Endothelial cell (in vitro differentiated cells): ENCODE measurements at regions not wholly inside any gene's neighbourhood (a gene's known extent, or its start where the extent isn't known, plus 50 kb on each side); places are given as distances from the start of the nearest gene placed in this dataset.

Experiments
- DNase-seq: peaks from one replicate; pipeline ENCODE4 v3.0.0; 2021; ENCODE audit warnings: low spot score
- H3K27ac Mint-ChIP-seq: one replicate; pipeline ENCODE4 v1.8.0; 2021; ENCODE audit warnings: mixed read lengths, inconsistent platforms; ENCODE audit not compliant: unreplicated experiment
- H3K27me3 Mint-ChIP-seq: one replicate; pipeline ENCODE4 v1.8.0; 2021; ENCODE audit warnings: mild to moderate bottlenecking, moderate library complexity, mixed read lengths, inconsistent platforms; ENCODE audit not compliant: unreplicated experiment
- H3K36me3 Mint-ChIP-seq: one replicate; pipeline ENCODE4 v1.8.0; 2021; ENCODE audit warnings: mild to moderate bottlenecking, low read depth, mixed read lengths, inconsistent platforms; ENCODE audit not compliant: unreplicated experiment
- H3K4me1 Mint-ChIP-seq: one replicate; pipeline ENCODE4 v1.8.0; 2021; ENCODE audit warnings: mild to moderate bottlenecking, mixed read lengths, inconsistent platforms; ENCODE audit not compliant: unreplicated experiment
- H3K4me3 Mint-ChIP-seq: one replicate; pipeline ENCODE4 v1.8.0; 2021; ENCODE audit warnings: mild to moderate bottlenecking, mixed read lengths, inconsistent platforms; ENCODE audit not compliant: unreplicated experiment
- H3K9me3 Mint-ChIP-seq: one replicate; pipeline ENCODE4 v1.8.0; 2021; ENCODE audit warnings: mixed read lengths, inconsistent platforms; ENCODE audit not compliant: unreplicated experiment
- TF ChIP-seq, protein P1 (sequence below): fragments of 200-600 bp; sonication (generic); IDR thresholded peaks from one replicate; pipeline ENCODE4 v1.5.0; 2021; ENCODE audit warnings: antibody characterized with exemption; ENCODE audit not compliant: unreplicated experiment

GRCh38 chr13:105602956-105603670 lies 932.3 kb downstream of the EFNB2 start:
- Mint-ChIP-seq H3K36me3 (no peaks in the 10 kb centered on the region), H3K4me3 (no peak overlapping the region), H3K27me3 (peaks cover 3% of the 10 kb centered on the region), H3K9me3 (no peaks in the 10 kb centered on the region), H3K27ac (no peak overlapping the region), H3K4me1 (no peaks in the 10 kb centered on the region)
- TF ChIP-seq, protein P1, sequence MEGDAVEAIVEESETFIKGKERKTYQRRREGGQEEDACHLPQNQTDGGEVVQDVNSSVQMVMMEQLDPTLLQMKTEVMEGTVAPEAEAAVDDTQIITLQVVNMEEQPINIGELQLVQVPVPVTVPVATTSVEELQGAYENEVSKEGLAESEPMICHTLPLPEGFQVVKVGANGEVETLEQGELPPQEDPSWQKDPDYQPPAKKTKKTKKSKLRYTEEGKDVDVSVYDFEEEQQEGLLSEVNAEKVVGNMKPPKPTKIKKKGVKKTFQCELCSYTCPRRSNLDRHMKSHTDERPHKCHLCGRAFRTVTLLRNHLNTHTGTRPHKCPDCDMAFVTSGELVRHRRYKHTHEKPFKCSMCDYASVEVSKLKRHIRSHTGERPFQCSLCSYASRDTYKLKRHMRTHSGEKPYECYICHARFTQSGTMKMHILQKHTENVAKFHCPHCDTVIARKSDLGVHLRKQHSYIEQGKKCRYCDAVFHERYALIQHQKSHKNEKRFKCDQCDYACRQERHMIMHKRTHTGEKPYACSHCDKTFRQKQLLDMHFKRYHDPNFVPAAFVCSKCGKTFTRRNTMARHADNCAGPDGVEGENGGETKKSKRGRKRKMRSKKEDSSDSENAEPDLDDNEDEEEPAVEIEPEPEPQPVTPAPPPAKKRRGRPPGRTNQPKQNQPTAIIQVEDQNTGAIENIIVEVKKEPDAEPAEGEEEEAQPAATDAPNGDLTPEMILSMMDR, result no peak
- DNase-seq, result no peak

DNA sequence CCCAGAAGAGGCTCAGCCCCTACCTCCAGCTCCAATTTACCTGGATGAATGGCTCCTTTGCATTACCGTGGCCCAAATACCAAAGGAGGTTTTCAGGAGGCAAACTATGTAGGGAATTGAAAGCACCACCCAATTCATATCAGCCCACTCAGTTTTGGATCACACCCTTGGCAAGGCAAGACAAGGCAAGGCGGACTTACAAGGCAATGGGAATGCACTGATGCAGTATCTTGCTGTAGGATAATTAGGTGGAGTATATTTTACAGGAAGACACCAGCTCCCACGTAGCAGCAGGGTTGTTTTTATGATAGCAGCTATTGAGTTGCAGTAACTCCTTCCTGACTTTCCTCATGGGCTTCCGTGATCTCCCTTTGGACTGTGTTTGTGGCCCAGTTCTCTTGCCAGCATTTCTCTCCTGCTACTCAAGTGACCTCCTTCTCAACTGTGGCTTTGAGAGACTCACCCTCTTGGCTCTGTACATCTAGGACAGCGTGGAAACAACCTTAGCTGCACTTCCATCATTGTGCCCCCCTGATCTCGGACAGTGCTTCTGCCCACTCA lies 935.9 kb downstream of the EFNB2 start:
- H3K9me3 Mint-ChIP-seq, result no peaks in the 10 kb centered on the region
- peaks cover 3% of the 10 kb centered on the region for H3K27me3 Mint-ChIP-seq
- no peaks in the 10 kb centered on the region for H3K4me1 Mint-ChIP-seq
- H3K27ac Mint-ChIP-seq, result no peak overlapping the region
- TF ChIP-seq, protein P1, result no peak
- no peak for DNase-seq
- H3K4me3 Mint-ChIP-seq, result no peak overlapping the region
- H3K36me3 Mint-ChIP-seq, result no peaks in the 10 kb centered on the region

- TF ChIP-seq, protein P1, result no peak
- Mint-ChIP-seq H3K9me3 (no peaks in the 10 kb centered on the region), H3K4me3 (no peak overlapping the region), H3K4me1 (no peaks in the 10 kb centered on the region), H3K27me3 (peaks cover 3% of the 10 kb centered on the region), H3K27ac (no peak overlapping the region), H3K36me3 (no peaks in the 10 kb centered on the region)
- no peak for DNase-seq
Measured at GRCh38 chr13:105598529-105598928, 936.9 kb downstream of the EFNB2 start.

- Mint-ChIP-seq H3K9me3 (no peaks in the 10 kb centered on the region), H3K4me1 (no peaks in the 10 kb centered on the region), H3K36me3 (no peaks in the 10 kb centered on the region), H3K27ac (no peak overlapping the region), H3K4me3 (no peak overlapping the region), H3K27me3 (peaks cover 3% of the 10 kb centered on the region)
- DNase-seq, result no peak
- TF ChIP-seq, protein P1, result no peak
Measured at GRCh38 chr13:105597573-105597972, 937.9 kb downstream of the EFNB2 start.

- Mint-ChIP-seq H3K27me3 (peaks cover 3% of the 10 kb centered on the region), H3K4me1 (no peaks in the 10 kb centered on the region), H3K27ac (no peak overlapping the region), H3K4me3 (no peak overlapping the region), H3K36me3 (no peaks in the 10 kb centered on the region), H3K9me3 (no peaks in the 10 kb centered on the region)
- TF ChIP-seq, protein P1, result no peak
- DNase-seq, result no peak
Measured at GRCh38 chr13:105595471-105595870, 940.0 kb downstream of the EFNB2 start.
